ENCODE measurements at regions not wholly inside any gene's neighbourhood (a gene's known extent, or its start where the extent isn't known, plus 50 kb on each side); places are given as distances from the start of the nearest gene placed in this dataset.

- H3F3A ChIP-seq (replicated peaks; ENCODE audit: insufficient read depth), result no peaks in the 10 kb centered on the region
These were observed 381.0 kb downstream of the SOX2 start for GRCh38 chr3:182092662-182093262.

More at GRCh38 chr3:182092662-182093262, 381.0 kb downstream of the SOX2 start:
- no peaks in the 10 kb centered on the region for H4K20me1 ChIP-seq (ENCODE audit: insufficient read depth)
- 44% methylated on average over 6 of the region's 6 CpGs for WGBS (ENCODE audit: low lambda C conversion rate)
- no peaks in the 10 kb centered on the region for H3K9me3 ChIP-seq
- H3K4me2 ChIP-seq, result no peak overlapping the region
- TF ChIP-seq SIN3A (IDR thresholded peaks at IDR 0.05; ENCODE audit: borderline replicate concordance, low read depth, low read length) (no peak), RAD21 (IDR thresholded peaks at IDR 0.05; ENCODE audit: low read length) (no peak), RCOR1 (IDR thresholded peaks at IDR 0.05; ENCODE audit: low read length) (no peak), TEAD4 (IDR thresholded peaks at IDR 0.05; ENCODE audit: borderline replicate concordance, insufficient read depth) (no peak), SMC3 (IDR thresholded peaks at IDR 0.05; ENCODE audit: low read depth, low read length) (no peak), FOXM1 (IDR thresholded peaks at IDR 0.05; ENCODE audit: low read depth) (no peak), TAF1 (IDR thresholded peaks at IDR 0.05; ENCODE audit: borderline replicate concordance, low read depth, low read length) (no peak), GABPA (IDR thresholded peaks at IDR 0.05; ENCODE audit: low read depth) (no peak), IRF3 (IDR thresholded peaks at IDR 0.05; ENCODE audit: low read depth, low read length) (no peak), RFX5 (IDR thresholded peaks at IDR 0.05; ENCODE audit: low read length) (no peak), REST (IDR thresholded peaks at IDR 0.05; ENCODE audit: low read depth, low read length) (no peak)
- TF ChIP-seq, protein P1, sequence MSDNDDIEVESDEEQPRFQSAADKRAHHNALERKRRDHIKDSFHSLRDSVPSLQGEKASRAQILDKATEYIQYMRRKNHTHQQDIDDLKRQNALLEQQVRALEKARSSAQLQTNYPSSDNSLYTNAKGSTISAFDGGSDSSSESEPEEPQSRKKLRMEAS (IDR thresholded peaks at IDR 0.05; ENCODE audit: low read depth), result no peak
- ChIA-PET POLR2A (no interaction called here), CTCF (interaction anchor here (0.6 to 1.1 kb wide), 2 partner anchors 591 to 704 kb away, joined by 3 to 4 read pairs; no protein-coding TSS in a partner anchor)
- H3K4me3 ChIP-seq (ENCODE audit: low read depth in 2 of 2, low read length in 1 of 2), result no peak overlapping the region
- no peaks in the 10 kb centered on the region for H3K36me3 ChIP-seq (replicated peaks in 1 of 2; ENCODE audit: control insufficient read depth in 1 of 2, insufficient read depth in 2 of 2, low read length in 1 of 2)
- H3K4me1 ChIP-seq (ENCODE audit: control insufficient read depth in 1 of 2, insufficient read depth in 2 of 2, low read depth in 1 of 2, low read length in 1 of 2), result peaks cover 0 to 5% of the 10 kb centered on the region in 2 experiments; a peak in 1 of 4 replicates
- H2AFZ ChIP-seq (ENCODE audit: low read depth), result no peak overlapping the region
- no peaks in the 10 kb centered on the region for H3K79me2 ChIP-seq (ENCODE audit: insufficient read depth)
- DNase-seq, result no peak
- no peak overlapping the region for H3K27ac ChIP-seq (ENCODE audit: low read depth in 2 of 2, low read length in 1 of 2)
- no peaks in the 10 kb centered on the region for H3K9me2 ChIP-seq
- H3K27me3 ChIP-seq (ENCODE audit: insufficient read depth), result no peaks in the 10 kb centered on the region
- no peak overlapping the region for H3K9ac ChIP-seq

Data from SK-N-SH (cell line).